ENCODE measurements at regions not wholly inside any gene's neighbourhood (a gene's known extent, or its start where the extent isn't known, plus 50 kb on each side); places are given as distances from the start of the nearest gene placed in this dataset.

GRCh38 chr11:40037005-40037404 lies 1422.4 kb downstream of the LRRC4C start:
- WGBS, result 35% methylated on average over 2 of the region's 2 CpGs
- Histone ChIP-seq H3K9me3 (ENCODE audit: control insufficient read depth in 4 of 4, low read length in 3 of 4) (no peaks in the 10 kb centered on the region), H3K4me3 (ENCODE audit: low read depth in 1 of 3, low read length in 3 of 3) (no peak overlapping the region), H3K27me3 (ENCODE audit: control insufficient read depth in 4 of 4, insufficient read depth in 4 of 4, low read length in 3 of 4) (no peaks in the 10 kb centered on the region), H3K27ac (ENCODE audit: low read depth in 1 of 2, low read length in 2 of 2) (no peak overlapping the region), H3K4me1 (ENCODE audit: control insufficient read depth in 4 of 4, insufficient read depth in 4 of 4, low read length in 3 of 4) (no peaks in the 10 kb centered on the region), H3K36me3 (ENCODE audit: control insufficient read depth in 4 of 4, insufficient read depth in 3 of 4, low read depth in 1 of 4, low read length in 3 of 4) (no peaks in the 10 kb centered on the region), H3K9ac (ENCODE audit: low read depth in 1 of 2, low read length in 2 of 2) (no peak overlapping the region)
- TF ChIP-seq SP1 (IDR thresholded peaks at IDR 0.05) (no peak), MAX (IDR thresholded peaks at IDR 0.05) (no peak), RAD21 (IDR thresholded peaks at IDR 0.05) (no peak), FOXA2 (IDR thresholded peaks at IDR 0.05) (no peak), NR2F2 (IDR thresholded peaks at IDR 0.05) (no peak), ATF3 (IDR thresholded peaks at IDR 0.05) (no peak), CTCF (IDR thresholded peaks at IDR 0.05; ENCODE audit: low read depth, low read length, missing input control) (no peak), JUND (IDR thresholded peaks at IDR 0.05) (no peak), EGR1 (IDR thresholded peaks at IDR 0.05; ENCODE audit: low read depth in 2 of 2) (no peak), RXRA (IDR thresholded peaks at IDR 0.05) (no peak), FOXA1 (IDR thresholded peaks at IDR 0.05) (no peak), HNF4A (conservative IDR thresholded peaks at IDR 0.05) (no peak), HNF4G (IDR thresholded peaks at IDR 0.05) (no peak), GABPA (IDR thresholded peaks at IDR 0.05 in 1 of 2, conservative IDR thresholded peaks at IDR 0.05 in 1 of 2) (no peak), ZBTB33 (IDR thresholded peaks at IDR 0.05) (no peak), REST (IDR thresholded peaks at IDR 0.05) (no peak)
- no peak for DNase-seq (ENCODE audit: low spot score)

- no peak overlapping the region for H3K4me3 ChIP-seq (ENCODE audit: low read depth in 1 of 3, low read length in 3 of 3)
- WGBS, result 47% methylated on average over 3 of the region's 3 CpGs
- H3K36me3 ChIP-seq (ENCODE audit: control insufficient read depth in 4 of 4, insufficient read depth in 3 of 4, low read depth in 1 of 4, low read length in 3 of 4), result no peaks in the 10 kb centered on the region
- H3K9me3 ChIP-seq (ENCODE audit: control insufficient read depth in 4 of 4, low read length in 3 of 4), result no peaks in the 10 kb centered on the region
- H3K27me3 ChIP-seq (ENCODE audit: control insufficient read depth in 4 of 4, insufficient read depth in 4 of 4, low read length in 3 of 4), result no peaks in the 10 kb centered on the region
- no peak overlapping the region for H3K9ac ChIP-seq (ENCODE audit: low read depth in 1 of 2, low read length in 2 of 2)
- no peak overlapping the region for H3K27ac ChIP-seq (ENCODE audit: low read depth in 1 of 2, low read length in 2 of 2)
- no peak for DNase-seq (ENCODE audit: low spot score)
- H3K4me1 ChIP-seq (ENCODE audit: control insufficient read depth in 4 of 4, insufficient read depth in 4 of 4, low read length in 3 of 4), result no peaks in the 10 kb centered on the region
- TF ChIP-seq NR2F2 (IDR thresholded peaks at IDR 0.05) (no peak), EGR1 (IDR thresholded peaks at IDR 0.05; ENCODE audit: low read depth in 2 of 2) (no peak), HNF4G (IDR thresholded peaks at IDR 0.05) (no peak), GABPA (IDR thresholded peaks at IDR 0.05 in 1 of 2, conservative IDR thresholded peaks at IDR 0.05 in 1 of 2) (no peak), RXRA (IDR thresholded peaks at IDR 0.05) (no peak), ATF3 (IDR thresholded peaks at IDR 0.05) (no peak), ZBTB33 (IDR thresholded peaks at IDR 0.05) (no peak), JUND (IDR thresholded peaks at IDR 0.05) (no peak), TAF1 (conservative IDR thresholded peaks at IDR 0.05) (no peak), HNF4A (conservative IDR thresholded peaks at IDR 0.05) (no peak), YY1 (IDR thresholded peaks at IDR 0.05) (no peak), MAX (IDR thresholded peaks at IDR 0.05) (no peak), CTCF (IDR thresholded peaks at IDR 0.05; ENCODE audit: low read depth, low read length, missing input control) (no peak), FOXA2 (IDR thresholded peaks at IDR 0.05) (no peak)
These were observed 1427.1 kb downstream of the LRRC4C start for GRCh38 chr11:40032331-40032730.

Data from liver (tissue), 8 donors.